GM12874 (cell line): ENCODE measurements at regions not wholly inside any gene's neighbourhood (a gene's known extent, or its start where the extent isn't known, plus 50 kb on each side); places are given as distances from the start of the nearest gene placed in this dataset.

Source experiments
- CTCF ChIP-seq: IDR thresholded peaks from 2 replicates; pipeline ENCODE4 v1.5.1; 2011; ENCODE audit warnings: low read depth, mild to moderate bottlenecking, control low read depth, low read length, moderate library complexity; ENCODE audit not compliant: insufficient read depth

DNA sequence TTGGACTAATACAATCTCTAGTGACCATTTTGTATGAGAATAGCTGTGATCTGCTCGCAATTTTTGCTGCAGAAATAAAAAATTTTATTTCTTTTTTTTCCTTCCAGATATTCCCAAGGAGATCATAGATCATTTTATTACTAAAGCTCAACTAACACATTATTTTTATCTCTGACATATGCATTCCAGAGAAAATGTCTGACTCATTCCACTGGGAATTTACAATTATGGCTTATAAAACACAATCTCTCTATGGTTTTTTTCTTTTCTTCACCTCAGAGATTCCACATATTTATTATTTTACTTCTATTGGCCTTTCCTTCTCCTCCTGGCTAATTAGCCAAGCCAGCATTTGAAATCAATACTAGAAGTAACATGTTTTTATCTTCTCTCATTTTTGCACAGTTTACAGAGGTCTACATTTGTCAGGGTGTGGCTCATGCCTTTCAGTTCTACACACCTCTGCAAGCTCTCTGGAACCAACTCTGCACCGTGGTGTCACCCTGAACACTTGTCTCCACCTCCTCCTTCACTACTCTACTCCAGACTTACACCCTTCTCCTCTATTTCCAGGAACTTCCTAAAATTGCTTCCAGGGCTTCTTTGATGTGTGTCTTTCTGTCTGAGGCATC lies 59.8 kb upstream of the GPM6A start:
- no peak for TF ChIP-seq CTCF

GRCh38 chr4:175873707-175874106 lies 61.6 kb upstream of the GPM6A start:
- TF ChIP-seq CTCF: no peak

DNA sequence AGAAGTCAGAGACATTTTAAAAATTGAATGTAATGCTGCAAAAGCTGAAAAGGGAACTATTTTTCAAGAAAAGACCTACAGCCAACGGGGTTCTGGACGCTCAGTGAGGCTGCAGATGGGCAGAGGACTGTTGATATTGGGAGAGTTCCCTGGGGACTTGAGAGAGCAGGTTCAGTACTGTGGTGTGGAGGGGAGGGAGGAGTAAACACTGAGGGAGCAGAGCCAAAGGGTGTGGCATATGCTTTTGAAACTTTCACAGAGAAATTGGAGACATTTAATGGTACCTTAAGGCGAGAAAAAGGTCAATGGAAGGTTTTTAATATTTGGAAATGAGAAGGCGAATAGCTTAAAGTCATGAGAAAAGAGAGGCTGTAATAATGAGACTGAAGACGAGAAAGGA lies 62.2 kb upstream of the GPM6A start:
- TF ChIP-seq CTCF: no peak

GRCh38 chr4:175875993-175876771 lies 64.1 kb upstream of the GPM6A start:
- no peak for TF ChIP-seq CTCF

- TF ChIP-seq CTCF: no peak
These were observed 70.8 kb upstream of the GPM6A start for GRCh38 chr4:175882891-175883290.

DNA sequence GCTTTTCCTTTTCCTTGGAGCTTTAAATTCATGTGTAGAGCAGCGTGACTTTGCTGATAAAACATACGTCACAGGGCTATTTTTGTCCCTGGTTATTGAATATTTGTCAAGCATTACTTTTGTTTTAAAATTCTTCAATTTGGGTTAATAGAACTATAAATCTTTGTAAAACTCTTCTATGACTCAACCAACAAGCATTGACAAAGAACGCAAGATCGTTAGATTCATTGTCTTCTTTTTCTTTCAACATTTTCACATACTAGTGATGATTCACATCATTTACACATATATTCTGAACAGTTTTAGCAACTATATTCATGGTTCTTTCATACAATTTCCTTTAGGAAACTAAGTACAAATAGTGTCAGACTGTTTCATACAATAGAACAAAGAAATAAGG lies 72.0 kb upstream of the GPM6A start:
- no peak for TF ChIP-seq CTCF

- no peak for TF ChIP-seq CTCF
These were observed 79.2 kb upstream of the GPM6A start for GRCh38 chr4:175891231-175891630.
